ENCODE measurements at regions not wholly inside any gene's neighbourhood (a gene's known extent, or its start where the extent isn't known, plus 50 kb on each side); places are given as distances from the start of the nearest gene placed in this dataset.

DNA sequence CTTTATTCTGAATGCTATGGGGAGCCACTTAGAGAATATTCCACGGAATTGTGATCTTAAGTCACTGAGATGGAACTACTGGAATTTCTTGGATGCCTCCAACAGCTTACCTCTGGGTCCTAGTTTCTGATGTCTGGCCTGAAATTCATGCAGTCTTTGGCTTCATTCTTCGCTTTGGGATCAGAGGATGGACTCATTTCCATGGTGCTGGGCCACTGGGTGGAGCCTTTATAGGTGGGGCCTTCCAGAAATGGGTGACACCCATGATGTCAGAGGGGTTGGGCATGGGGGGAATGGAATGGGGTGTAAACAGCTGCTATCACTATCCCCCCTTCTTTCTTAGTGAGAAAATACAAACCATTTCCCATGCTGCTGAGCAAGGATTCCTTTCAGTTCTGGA, 73.7 kb upstream of the FGGY start:
- H3K27me3 ChIP-seq: no peaks in the 10 kb centered on the region
- DNase-seq: no peak
- no peaks in the 10 kb centered on the region for H3K4me1 ChIP-seq
- TF ChIP-seq CTCF (IDR thresholded peaks at IDR 0.05): no peak
- H3K4me3 ChIP-seq: no peak overlapping the region
- H3K9me3 ChIP-seq: no peaks in the 10 kb centered on the region
- intact Hi-C loops (cut with DNase I): no loop called here
- 59 to 83% methylated on average over 2 of the region's 2 CpGs for WGBS, 2 donors
- H3K36me3 ChIP-seq: no peaks in the 10 kb centered on the region
- H3K27ac ChIP-seq: no peak overlapping the region

DNA sequence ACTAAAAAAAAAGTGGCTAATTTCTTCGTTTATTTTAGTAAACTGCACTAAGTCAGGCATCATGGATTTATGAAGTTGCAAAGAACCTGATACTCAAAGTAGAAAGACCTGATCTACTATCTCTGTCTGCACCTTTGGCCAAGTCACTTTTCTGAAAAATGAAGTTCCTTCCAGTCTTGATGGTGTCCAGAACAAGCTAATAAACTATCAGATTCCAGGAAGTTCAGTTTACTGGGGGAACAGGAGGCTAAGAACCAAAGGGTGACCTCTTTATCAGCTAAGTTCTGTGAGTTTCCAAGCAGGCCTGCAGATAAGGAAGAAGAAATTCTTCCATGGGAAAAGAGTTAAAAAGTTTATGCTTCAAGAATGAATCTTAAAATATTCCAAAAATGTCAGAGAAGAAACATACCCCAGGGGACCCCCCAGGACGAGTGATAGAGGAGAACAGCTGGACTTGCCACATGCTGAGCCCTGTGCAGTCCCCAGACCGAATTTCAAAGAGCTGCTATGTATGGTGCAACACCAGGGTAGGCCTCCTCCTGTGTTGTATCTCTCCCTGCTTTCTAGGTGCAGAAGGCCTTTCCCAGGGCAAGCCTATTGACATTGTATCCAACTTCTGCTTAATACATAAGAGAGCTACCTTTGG, 72.8 kb upstream of the FGGY start:
- Histone ChIP-seq H3K27me3 (no peaks in the 10 kb centered on the region), H3K36me3 (no peaks in the 10 kb centered on the region), H3K4me1 (peaks cover 0 to 5% (median 0%) of the 10 kb centered on the region in 3 donors), H3K27ac (no peak overlapping the region), H3K4me3 (no peak overlapping the region), H3K9me3 (no peaks in the 10 kb centered on the region)
- WGBS, 2 donors: 37 to 44% methylated on average over 3 of the region's 3 CpGs
- intact Hi-C loops (cut with DNase I): no loop called here
- TF ChIP-seq POLR2A (IDR thresholded peaks at IDR 0.05) (no peak), CTCF (IDR thresholded peaks at IDR 0.05) (no peak)
- no peak for DNase-seq

DNA sequence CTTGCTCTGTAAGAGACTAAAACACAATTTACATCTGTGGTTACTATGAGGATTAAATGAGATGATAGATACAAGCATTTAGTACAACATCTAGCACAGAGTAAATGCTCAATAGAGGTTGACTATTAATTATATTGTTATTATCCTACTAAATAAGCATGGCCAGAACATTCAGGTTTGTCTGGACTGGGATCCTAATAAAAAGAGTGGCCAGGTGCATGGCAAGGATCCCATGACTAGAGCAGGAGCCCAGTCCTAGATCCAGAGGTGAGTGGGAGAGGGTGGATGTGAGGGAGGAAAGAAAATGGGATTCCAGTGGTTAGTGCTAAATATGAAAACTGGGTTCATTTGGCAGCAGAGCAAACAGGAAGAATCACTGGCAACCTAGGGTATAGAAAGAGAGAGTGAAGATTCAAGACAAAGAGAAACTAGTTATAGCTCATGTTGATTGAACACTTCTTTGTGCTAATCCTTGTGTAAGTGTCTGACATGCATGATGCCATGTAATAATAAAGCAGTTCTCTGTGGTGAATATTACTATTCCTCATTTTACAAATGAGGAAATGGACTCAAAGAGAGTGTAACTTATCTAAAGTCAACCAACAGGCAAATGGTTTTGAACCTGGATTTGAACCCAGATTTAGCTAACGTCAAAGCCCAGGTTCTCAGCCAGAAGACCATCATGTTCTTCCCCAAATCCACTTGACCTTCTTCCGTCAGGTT, 71.1 kb upstream of the FGGY start:
- Histone ChIP-seq H3K9me3 (no peaks in the 10 kb centered on the region), H3K36me3 (no peaks in the 10 kb centered on the region), H3K4me1 (peaks cover 0 to 12% (median 4%) of the 10 kb centered on the region in 3 donors), H3K27me3 (no peaks in the 10 kb centered on the region), H3K4me3 (no peak overlapping the region), H3K27ac (no peak overlapping the region)
- 92 to 95% methylated on average over 2 of the region's 2 CpGs for WGBS, 2 donors
- TF ChIP-seq POLR2A (IDR thresholded peaks at IDR 0.05) (no peak), CTCF (IDR thresholded peaks at IDR 0.05) (no peak)
- no peak for DNase-seq
- intact Hi-C loops (cut with DNase I): no loop called here

DNA sequence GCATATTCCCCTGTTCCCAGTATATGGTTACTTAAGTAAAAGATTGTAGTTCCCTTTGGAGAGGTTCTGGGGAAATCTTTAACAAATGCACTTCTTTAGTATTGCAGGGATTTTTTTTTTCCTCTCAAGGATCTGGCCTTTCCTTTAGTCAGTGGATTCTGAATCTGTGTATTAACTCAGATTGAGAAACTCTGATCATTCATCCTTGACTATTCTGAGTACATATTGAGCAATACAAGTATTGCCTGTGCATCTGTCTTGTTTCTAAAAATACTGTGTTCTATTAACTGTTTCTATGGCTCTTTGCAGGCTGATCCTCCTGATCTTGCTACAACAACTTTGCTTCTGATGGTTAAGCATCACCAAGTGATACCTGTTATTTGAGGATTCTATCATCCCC, 67.8 kb upstream of the FGGY start:
- intact Hi-C loops (cut with DNase I): no loop called here
- H3K27ac ChIP-seq: peak overlapping the region in 1 of 4 donors; percentile 16

More for the DNA sequence above, 67.8 kb upstream of the FGGY start:
- H3K9me3 ChIP-seq: no peaks in the 10 kb centered on the region
- H3K4me3 ChIP-seq: no peak overlapping the region
- H3K27me3 ChIP-seq: no peaks in the 10 kb centered on the region
- H3K4me1 ChIP-seq: peaks cover 0 to 12% (median 6%) of the 10 kb centered on the region in 3 donors
- no peak for DNase-seq
- no peaks in the 10 kb centered on the region for H3K36me3 ChIP-seq
- TF ChIP-seq CTCF (IDR thresholded peaks at IDR 0.05): no peak
- TF ChIP-seq POLR2A (IDR thresholded peaks at IDR 0.05): no peak
